ENCODE measurements at regions not wholly inside any gene's neighbourhood (a gene's known extent, or its start where the extent isn't known, plus 50 kb on each side); places are given as distances from the start of the nearest gene placed in this dataset.

- no peaks in the 10 kb centered on the region for H3K27me3 ChIP-seq
- H3K4me1 ChIP-seq, result no peaks in the 10 kb centered on the region
- TF ChIP-seq POLR2AphosphoS5 (IDR thresholded peaks at IDR 0.05) (no peak), POLR2A (IDR thresholded peaks at IDR 0.05) (no peak), CTCF (IDR thresholded peaks at IDR 0.05) (no peak), EP300 (IDR thresholded peaks at IDR 0.05) (no peak)
- WGBS, 2 donors, result 76 to 79% methylated on average over 2 of the region's 2 CpGs
- DNase-seq, result no peak
- H3K36me3 ChIP-seq, result no peaks in the 10 kb centered on the region
- no peak overlapping the region for H3K27ac ChIP-seq
- intact Hi-C loops (cut with DNase I), result no loop called here
- peaks cover 0 to 3% (median 0%) of the 10 kb centered on the region in 4 donors for H3K9me3 ChIP-seq
- H3K4me3 ChIP-seq, result no peak overlapping the region
Observed at GRCh38 chr5:13511442-13511841, 433.0 kb downstream of the DNAH5 start.

GRCh38 chr5:13510616-13511015 lies 433.9 kb downstream of the DNAH5 start:
- no peak for TF ChIP-seq POLR2A (IDR thresholded peaks at IDR 0.05)
- TF ChIP-seq CTCF (IDR thresholded peaks at IDR 0.05), result no peak
- no peak for TF ChIP-seq POLR2AphosphoS5 (IDR thresholded peaks at IDR 0.05)
- TF ChIP-seq EP300 (IDR thresholded peaks at IDR 0.05), result no peak
- 66 to 68% methylated on average over 4 of the region's 4 CpGs for WGBS, 2 donors
- intact Hi-C loops (cut with DNase I), result no loop called here

GRCh38 chr5:13508559-13508958 lies 435.9 kb downstream of the DNAH5 start:
- peaks cover 0 to 3% (median 0%) of the 10 kb centered on the region in 4 donors for H3K9me3 ChIP-seq
- intact Hi-C loops (cut with DNase I), result no loop called here
- TF ChIP-seq POLR2AphosphoS5 (IDR thresholded peaks at IDR 0.05) (no peak), EP300 (IDR thresholded peaks at IDR 0.05) (no peak), POLR2A (IDR thresholded peaks at IDR 0.05) (no peak), CTCF (IDR thresholded peaks at IDR 0.05) (no peak)
- H3K27me3 ChIP-seq, result no peaks in the 10 kb centered on the region
- H3K27ac ChIP-seq, result no peak overlapping the region
- no peaks in the 10 kb centered on the region for H3K36me3 ChIP-seq
- H3K4me1 ChIP-seq, result no peaks in the 10 kb centered on the region
- DNase-seq, result no peak
- no peak overlapping the region for H3K4me3 ChIP-seq
- WGBS, 2 donors, result 77 to 84% methylated on average over 2 of the region's 2 CpGs

More at GRCh38 chr5:13510616-13511015, 433.9 kb downstream of the DNAH5 start:
- Histone ChIP-seq H3K9me3 (peaks cover 0 to 3% (median 0%) of the 10 kb centered on the region in 4 donors), H3K27ac (no peak overlapping the region), H3K27me3 (no peaks in the 10 kb centered on the region), H3K36me3 (no peaks in the 10 kb centered on the region), H3K4me1 (no peaks in the 10 kb centered on the region), H3K4me3 (no peak overlapping the region)
- DNase-seq, result no peak

- no peak for DNase-seq
- H3K9me3 ChIP-seq, result peaks cover 0 to 3% (median 1%) of the 10 kb centered on the region in 4 donors
- intact Hi-C loops (cut with DNase I), result no loop called here
- H3K4me3 ChIP-seq, result no peak overlapping the region
- no peaks in the 10 kb centered on the region for H3K36me3 ChIP-seq
- no peaks in the 10 kb centered on the region for H3K27me3 ChIP-seq
- 86 to 90% methylated on average over 1 of the region's 1 CpG for WGBS, 2 donors
- no peak for TF ChIP-seq EP300 (IDR thresholded peaks at IDR 0.05)
- no peak for TF ChIP-seq POLR2AphosphoS5 (IDR thresholded peaks at IDR 0.05)
- no peak for TF ChIP-seq CTCF (IDR thresholded peaks at IDR 0.05)
- no peak for TF ChIP-seq POLR2A (IDR thresholded peaks at IDR 0.05)
- H3K4me1 ChIP-seq, result peaks cover 0 to 11% (median 0%) of the 10 kb centered on the region in 4 donors
- H3K27ac ChIP-seq, result no peak overlapping the region
Observed at GRCh38 chr5:13505326-13505725, 439.2 kb downstream of the DNAH5 start.

GRCh38 chr5:13503017-13503416 lies 441.5 kb downstream of the DNAH5 start:
- intact Hi-C loops (cut with DNase I), result no loop called here
- no peak overlapping the region for H3K4me3 ChIP-seq
- peaks cover 0 to 2% (median 0%) of the 10 kb centered on the region in 4 donors for H3K9me3 ChIP-seq
- TF ChIP-seq EP300 (IDR thresholded peaks at IDR 0.05) (no peak), POLR2A (IDR thresholded peaks at IDR 0.05) (no peak), POLR2AphosphoS5 (IDR thresholded peaks at IDR 0.05) (no peak), CTCF (IDR thresholded peaks at IDR 0.05) (no peak)
- no peak overlapping the region for H3K27ac ChIP-seq
- peaks cover 0 to 11% (median 0%) of the 10 kb centered on the region in 4 donors for H3K4me1 ChIP-seq
- DNase-seq, result no peak
- WGBS, 2 donors, result 59 to 62% methylated on average over 2 of the region's 2 CpGs
- H3K36me3 ChIP-seq, result no peaks in the 10 kb centered on the region
- no peaks in the 10 kb centered on the region for H3K27me3 ChIP-seq

Data from sigmoid colon (tissue), 6 donors.